LNCAP (cell line): ENCODE measurements at regions not wholly inside any gene's neighbourhood (a gene's known extent, or its start where the extent isn't known, plus 50 kb on each side); places are given as distances from the start of the nearest gene placed in this dataset.

ENCODE experiments used
- TF ChIP-seq, protein P1 (sequence below): fragments of 450-650 bp; IDR thresholded peaks from 2 replicates; pipeline ENCODE4 v1.5.1; 2017; ENCODE audit warnings: mild to moderate bottlenecking

DNA sequence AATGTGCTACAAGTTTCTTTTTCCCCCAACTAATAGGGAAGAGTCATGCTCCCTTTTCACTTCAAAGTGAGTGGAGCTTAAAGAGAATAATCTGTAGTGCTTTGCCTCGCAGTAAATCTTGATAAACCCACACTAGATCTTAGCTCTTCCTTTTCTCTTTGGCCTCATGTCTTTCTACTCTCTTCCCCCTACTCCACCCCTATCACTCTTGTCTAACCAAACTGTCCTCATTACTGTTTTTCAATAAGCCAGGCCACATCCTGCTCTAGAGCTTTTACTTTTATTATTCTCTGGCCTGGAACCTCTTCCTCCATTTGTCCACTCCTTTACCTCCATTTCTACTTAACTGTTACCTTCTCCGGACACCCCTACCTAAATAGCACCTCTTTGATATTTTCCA is 291.0 kb upstream of the SATB1 start:
- TF ChIP-seq, protein P1, sequence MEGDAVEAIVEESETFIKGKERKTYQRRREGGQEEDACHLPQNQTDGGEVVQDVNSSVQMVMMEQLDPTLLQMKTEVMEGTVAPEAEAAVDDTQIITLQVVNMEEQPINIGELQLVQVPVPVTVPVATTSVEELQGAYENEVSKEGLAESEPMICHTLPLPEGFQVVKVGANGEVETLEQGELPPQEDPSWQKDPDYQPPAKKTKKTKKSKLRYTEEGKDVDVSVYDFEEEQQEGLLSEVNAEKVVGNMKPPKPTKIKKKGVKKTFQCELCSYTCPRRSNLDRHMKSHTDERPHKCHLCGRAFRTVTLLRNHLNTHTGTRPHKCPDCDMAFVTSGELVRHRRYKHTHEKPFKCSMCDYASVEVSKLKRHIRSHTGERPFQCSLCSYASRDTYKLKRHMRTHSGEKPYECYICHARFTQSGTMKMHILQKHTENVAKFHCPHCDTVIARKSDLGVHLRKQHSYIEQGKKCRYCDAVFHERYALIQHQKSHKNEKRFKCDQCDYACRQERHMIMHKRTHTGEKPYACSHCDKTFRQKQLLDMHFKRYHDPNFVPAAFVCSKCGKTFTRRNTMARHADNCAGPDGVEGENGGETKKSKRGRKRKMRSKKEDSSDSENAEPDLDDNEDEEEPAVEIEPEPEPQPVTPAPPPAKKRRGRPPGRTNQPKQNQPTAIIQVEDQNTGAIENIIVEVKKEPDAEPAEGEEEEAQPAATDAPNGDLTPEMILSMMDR, result no peak

DNA sequence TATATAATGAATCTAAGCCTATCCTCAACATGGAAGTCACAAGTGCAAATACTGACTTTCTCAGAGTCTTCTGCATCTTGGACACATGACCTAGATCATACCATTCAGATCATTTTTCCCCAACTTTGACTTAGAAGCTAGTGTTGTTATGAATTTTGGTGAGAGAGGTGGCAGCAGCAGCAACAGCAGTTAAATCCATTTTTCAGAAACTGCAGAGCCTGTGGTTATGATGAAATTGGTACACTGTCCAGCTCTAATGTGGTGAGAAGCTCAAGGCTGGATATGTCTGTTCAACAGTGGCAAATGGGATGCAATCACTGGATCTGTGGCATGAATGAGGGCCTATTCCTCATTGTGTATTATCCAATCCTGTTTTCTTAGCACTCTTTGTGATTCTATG is 290.1 kb upstream of the SATB1 start:
- TF ChIP-seq, protein P1, result no peak

DNA sequence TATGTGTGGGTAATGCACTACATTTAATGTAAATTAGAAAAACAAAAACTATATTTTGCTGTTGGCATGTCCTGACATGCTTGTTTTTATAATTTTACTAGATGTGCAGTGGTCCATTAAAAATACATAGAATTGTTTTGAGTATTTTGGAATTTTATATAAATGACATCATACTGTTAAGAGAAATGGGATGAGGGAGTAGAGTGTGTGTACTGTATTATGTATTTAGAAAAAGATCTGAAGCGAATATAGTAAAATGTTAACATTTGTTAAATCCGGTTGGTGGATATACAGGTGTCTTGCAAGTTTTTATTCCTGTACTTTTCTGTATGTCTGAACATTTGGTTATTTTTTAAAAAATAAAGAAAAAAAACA is 288.4 kb upstream of the SATB1 start:
- TF ChIP-seq, protein P1, result no peak

DNA sequence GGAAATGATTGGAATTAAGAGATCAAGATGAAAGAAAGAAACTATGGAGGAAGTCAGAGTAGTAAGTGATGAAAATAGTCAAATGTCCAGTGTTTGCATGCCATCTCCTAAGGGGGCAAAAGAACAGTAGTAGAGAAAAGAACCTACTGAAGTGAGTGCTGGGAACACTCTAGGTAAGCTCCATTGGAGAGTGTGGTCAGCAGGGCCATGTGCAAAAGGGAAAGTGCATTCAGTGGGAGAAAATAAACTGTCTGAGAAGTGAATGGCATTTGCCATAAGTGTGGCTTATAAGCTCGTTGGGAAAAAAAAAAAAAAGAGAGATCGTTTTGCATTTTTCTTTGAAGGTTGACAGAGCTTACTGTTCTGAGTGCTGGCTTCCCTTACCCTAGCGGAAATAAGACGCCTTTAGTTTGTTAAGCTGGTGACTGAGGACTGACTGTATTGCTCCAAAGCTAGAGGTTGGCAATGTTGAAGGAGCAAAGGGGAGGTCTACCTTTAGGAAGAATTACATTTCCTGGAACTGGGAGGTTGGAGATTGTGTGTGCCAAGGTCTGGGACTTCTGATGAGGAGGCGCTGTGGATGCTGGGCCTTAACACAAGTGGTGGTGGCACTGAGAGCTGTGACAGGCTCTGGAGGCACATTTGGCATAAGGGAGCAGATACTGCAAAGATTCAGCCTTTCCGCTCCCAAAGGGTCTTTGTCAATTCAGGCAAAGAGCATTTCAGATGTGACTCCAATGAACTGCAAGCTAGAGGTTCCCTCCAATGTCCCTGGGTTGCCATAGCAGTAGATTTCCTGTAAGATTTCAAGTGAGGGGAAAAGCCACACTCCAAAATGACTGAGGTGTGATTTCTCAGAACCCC is 287.8 kb upstream of the SATB1 start:
- TF ChIP-seq, protein P1, result no peak

DNA sequence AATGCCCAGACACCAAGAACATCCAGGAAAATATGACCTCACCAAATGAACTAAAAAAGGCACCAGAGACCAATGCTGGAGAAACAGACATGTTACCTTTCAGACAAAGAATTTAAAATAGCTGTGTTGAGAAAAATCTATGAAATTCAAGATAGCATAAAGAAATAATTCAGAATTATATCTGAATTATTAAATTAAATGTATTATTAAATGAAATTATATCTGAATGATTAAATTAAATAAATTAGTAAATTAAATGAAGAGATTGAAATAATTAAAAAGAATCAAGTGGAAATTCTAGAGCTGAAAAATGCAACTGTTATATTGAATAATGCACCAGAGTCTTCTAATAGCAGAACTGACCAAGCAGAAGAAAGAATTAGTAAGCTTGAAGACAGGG is 279.2 kb upstream of the SATB1 start:
- TF ChIP-seq, protein P1, result no peak

DNA sequence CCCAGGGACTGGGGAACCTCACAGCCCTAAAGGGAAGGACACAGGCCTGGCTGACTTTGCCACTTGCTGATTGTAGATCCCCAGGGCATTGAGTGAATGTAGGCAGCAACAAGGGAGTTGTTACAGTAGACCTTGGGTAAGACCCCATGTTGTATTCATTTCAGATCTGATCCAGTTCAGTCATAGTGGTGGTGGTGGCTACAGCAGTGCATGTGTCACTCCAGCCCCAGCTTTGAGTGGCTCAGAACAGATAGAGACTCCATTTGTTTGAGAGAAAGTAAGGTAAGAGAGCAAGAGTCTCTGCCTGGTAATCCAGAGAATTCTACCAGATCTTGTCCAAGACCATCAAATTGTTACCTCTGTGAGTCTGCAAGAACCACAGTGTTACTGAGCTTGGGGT is 278.7 kb upstream of the SATB1 start:
- TF ChIP-seq, protein P1, result no peak

DNA sequence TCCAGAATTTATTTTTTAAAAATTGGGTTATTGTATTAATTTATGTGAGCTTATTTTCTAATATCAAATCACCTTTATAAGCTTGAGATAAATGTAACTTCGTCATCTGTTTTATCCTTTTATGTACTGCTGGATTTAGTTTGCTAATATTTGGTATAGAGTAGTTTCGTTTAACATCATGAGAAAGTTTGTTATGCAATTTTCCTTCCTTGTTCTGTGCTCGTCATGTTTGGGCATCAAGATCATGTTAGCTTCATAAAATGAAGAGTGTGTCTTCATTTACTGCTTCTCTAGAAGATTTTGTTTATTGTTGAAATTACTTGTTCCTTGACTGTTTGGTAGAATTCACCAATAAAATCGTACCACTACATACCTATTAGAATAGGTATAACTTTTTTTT is 262.1 kb upstream of the SATB1 start:
- TF ChIP-seq, protein P1, result no peak
